ENCODE measurements at regions not wholly inside any gene's neighbourhood (a gene's known extent, or its start where the extent isn't known, plus 50 kb on each side); places are given as distances from the start of the nearest gene placed in this dataset.
A peak's percentile ranks its signal among the peaks of the same experiment; 100 is the strongest.

DNA sequence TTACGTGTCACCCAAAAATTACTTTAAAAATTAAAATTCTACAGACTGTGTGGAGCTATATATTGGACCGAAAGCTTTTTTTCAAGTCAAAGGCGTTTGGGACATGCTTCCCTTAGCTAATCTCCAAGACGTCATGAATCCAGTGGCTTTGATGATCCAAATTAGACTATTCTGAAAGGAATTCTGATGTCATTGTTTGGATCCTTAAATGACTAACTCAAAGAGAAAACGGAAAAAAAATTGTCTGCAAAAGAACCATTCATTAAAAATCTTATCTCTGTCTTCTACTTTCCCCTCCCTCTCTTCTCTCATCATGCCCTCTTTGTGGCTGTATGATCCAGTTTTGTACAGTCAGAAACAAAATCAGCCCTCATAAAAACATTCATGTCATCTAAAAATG is 161.8 kb downstream of the ETV1 start:
- DNase-seq = no peak

DNA sequence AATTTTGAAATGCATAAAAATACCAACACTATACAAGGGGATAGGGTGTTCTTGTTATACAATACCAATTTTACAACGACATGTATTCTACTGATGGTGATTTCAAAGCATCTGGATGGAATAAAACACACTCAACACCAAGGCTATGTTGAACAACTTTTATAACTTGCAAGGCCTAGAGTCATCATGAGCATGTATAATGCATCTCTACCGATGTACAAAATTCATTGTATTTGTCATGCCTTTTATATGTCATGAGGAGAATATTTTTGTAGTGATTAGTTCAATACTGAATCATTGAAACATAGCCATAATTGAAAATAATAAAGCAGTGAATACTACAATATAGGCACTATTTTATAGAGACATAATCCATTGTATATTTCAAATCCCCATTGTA is 160.2 kb downstream of the ETV1 start:
- no peak for DNase-seq

DNA sequence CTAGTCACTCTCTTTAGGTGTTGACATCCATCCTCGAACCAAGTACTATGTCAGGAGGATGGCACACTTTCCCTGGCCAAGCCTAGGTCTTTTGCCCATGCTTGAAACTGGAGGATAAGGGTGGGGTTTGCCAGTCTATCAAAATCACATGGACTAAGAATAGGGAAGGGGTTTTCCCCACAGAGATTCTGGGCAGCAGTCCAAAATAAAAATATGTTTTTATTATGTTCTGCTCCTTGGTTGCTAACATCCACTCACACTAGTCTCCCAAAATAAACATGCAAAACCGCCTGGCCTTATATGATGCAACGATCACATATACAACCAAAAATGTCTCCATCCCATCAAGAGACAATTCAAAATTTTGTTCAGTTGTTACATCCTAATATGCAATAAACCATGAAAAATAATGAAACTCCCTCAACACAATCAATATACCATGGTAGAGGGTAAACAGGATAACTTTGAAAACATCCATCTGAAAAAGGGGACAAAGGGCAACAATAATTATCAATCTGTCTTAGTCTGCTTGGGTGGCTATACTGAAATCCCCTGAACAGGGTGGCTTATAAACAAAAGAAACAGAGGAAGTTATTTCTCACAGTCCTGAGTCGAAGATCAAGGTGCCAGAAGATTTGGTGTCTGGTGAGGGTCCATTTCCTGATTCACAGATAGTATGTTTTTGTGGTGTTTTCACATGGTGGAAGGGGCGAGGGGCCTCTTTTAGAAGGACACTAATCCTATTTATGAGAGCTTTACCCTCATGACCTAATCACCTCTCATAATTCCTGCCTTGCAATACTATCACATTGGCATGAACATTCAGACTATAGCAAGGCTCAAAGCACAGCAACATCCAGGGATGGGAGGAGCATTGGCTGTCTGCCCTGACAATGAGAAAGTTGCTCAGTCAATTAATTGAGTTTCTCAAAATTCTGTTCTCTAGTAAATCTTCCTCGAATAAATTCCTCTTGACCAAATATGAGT is 159.3 kb downstream of the ETV1 start:
- DNase-seq = no peak

DNA sequence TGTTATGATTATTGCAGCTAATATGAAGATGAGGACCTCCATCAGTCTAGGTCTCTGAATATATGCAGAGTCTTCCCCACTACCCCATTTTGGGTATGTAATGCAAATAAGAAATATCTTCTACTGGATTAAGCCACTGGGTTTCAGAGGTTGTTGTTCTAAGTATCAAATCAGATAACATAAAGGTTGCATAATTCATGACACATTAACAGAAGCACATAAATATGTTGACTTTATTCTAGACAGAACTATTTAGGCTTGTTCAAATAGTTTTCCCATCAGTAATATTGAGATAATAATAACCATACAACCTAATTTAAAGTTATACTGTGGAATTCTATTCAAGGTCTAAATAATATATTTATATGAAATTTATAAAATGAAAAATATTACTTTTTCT is 157.1 kb downstream of the ETV1 start:
- DNase-seq = no peak

DNA sequence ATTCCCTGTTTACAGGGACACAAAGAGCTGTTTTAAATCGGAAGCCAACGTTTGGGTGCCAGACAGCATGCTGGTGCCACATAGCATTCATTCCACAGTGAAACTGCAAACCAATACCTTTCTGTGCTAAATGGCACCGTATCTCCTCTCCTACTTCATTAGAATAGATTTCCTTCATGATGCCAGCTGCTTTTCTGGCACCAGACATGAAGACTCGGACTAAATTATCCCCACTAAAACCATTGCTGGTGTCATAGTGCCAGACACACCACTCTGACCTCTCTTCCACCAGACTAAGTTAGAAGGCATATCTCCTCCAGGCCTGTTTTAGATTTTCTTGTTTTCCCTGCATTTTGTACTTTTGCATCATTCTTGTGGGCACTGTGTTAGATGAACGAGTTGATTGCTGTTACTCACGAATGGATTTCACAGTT is 155.1 kb downstream of the ETV1 start:
- no peak for DNase-seq

DNA sequence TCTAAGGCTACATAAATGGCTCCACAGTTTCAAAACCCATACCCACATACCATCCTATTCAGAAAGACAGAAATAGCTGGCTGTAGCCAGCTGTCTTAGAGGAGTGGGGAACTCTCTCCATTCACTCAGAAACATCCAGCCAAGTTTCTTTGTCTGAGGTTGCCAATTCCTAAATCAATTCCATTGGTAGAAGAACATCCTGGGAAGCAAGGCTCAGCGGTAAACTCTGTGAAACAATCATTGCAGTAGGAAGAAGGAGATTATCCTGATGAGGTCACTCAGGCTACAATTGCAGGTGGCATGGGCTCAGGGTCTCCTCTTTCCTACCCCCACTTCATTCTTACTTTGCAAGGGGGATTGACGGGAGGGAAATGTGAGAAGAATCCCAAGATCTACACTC is 154.0 kb downstream of the ETV1 start:
- no peak for DNase-seq

DNA sequence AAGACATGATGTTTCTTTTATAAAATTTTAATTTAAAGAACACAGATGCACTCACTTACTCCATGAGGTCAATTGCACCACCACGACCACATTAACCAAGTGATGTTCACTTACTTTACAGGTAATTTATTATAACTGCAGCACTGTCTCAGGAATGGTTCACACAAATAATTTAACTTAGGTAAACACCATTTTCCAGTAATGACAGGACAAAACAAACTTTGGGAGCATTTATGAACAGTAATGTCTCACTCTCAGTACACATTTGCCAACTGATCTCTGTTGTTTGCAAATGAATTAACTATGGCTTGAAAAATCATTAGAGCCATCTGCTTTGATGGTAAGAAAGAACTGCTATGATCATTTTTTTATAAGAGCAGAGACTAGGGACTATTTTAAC is 150.4 kb downstream of the ETV1 start:
- peak; percentile 91 for DNase-seq
